ENCODE measurements at regions not wholly inside any gene's neighbourhood (a gene's known extent, or its start where the extent isn't known, plus 50 kb on each side); places are given as distances from the start of the nearest gene placed in this dataset.

- TF ChIP-seq YY1 (IDR thresholded peaks at IDR 0.05) = no peak
- TF ChIP-seq ZBTB33 (IDR thresholded peaks at IDR 0.05) = no peak
- no peak for TF ChIP-seq CTCF (IDR thresholded peaks at IDR 0.05; ENCODE audit: low read depth, low read length, missing input control)
- no peak for TF ChIP-seq MAX (IDR thresholded peaks at IDR 0.05)
Measured at GRCh38 chr18:41371156-41372045, 583.6 kb upstream of the PIK3C3 start.

Measured in liver (tissue), 2 donors.